Smooth muscle cell (in vitro differentiated cells): ENCODE measurements at regions not wholly inside any gene's neighbourhood (a gene's known extent, or its start where the extent isn't known, plus 50 kb on each side); places are given as distances from the start of the nearest gene placed in this dataset.

Experiments
- DNase-seq: peaks from one replicate; lab custom pipeline; 2025; ENCODE audit not compliant: unreplicated experiment; lab: John Stamatoyannopoulos, UW
- H2AFZ ChIP-seq: fragments of 200-600 bp; sonication (generic); 2 replicates; pipeline ENCODE4 v1.6.0; 2016; ENCODE audit warnings: antibody characterized with exemption, low read depth, mild to moderate bottlenecking
- H3F3A ChIP-seq: fragments of 200-600 bp; sonication (generic); 2 replicates; pipeline ENCODE4 v1.6.0; 2017; ENCODE audit warnings: antibody characterized with exemption, low read depth
- H3K27ac ChIP-seq: fragments of 200-600 bp; sonication (generic); 2 replicates; pipeline ENCODE4 v1.5.1; 2016; ENCODE audit warnings: low read depth, mild to moderate bottlenecking
- H3K27me3 ChIP-seq: fragments of 200-600 bp; sonication (generic); 2 replicates; pipeline ENCODE4 v1.6.1; 2016; ENCODE audit warnings: low read depth, mild to moderate bottlenecking
- H3K36me3 ChIP-seq: fragments of 200-600 bp; sonication (generic); 2 replicates; pipeline ENCODE4 v1.5.1; 2016; ENCODE audit warnings: low read depth
- H3K4me1 ChIP-seq: fragments of 200-600 bp; sonication (generic); 2 replicates; pipeline ENCODE4 v1.5.1; 2016; ENCODE audit warnings: low read depth
- H3K4me2 ChIP-seq: fragments of 200-600 bp; sonication (generic); 2 replicates; pipeline ENCODE4 v1.6.0; 2016; ENCODE audit warnings: mild to moderate bottlenecking
- H3K4me3 ChIP-seq: fragments of 200-600 bp; sonication (generic); 2 replicates; pipeline ENCODE4 v1.5.1; 2016; ENCODE audit warnings: mild to moderate bottlenecking
- H3K79me2 ChIP-seq: fragments of 200-600 bp; sonication (generic); 2 replicates; pipeline ENCODE4 v1.6.0; 2016; ENCODE audit warnings: low read depth, mild to moderate bottlenecking
- H3K9ac ChIP-seq: fragments of 200-600 bp; sonication (generic); 2 replicates; pipeline ENCODE4 v1.6.0; 2016; ENCODE audit warnings: low read depth
- H3K9me3 ChIP-seq: fragments of 200-600 bp; sonication (generic); replicated peaks from 2 replicates; pipeline ENCODE4 v1.5.1; 2016; ENCODE audit warnings: low read depth
- H4K20me1 ChIP-seq: fragments of 200-600 bp; sonication (generic); 2 replicates; pipeline ENCODE4 v1.6.0; 2016; ENCODE audit warnings: low read depth
- WGBS: methylation state at CpG from one replicate; pipeline ENCODE4 v1.1.7; 2016; ENCODE audit warnings: low lambda C conversion rate; 5-methylcytosine and 5-hydroxymethylcytosine counted together
- TF ChIP-seq, protein P1 (sequence below): fragments of 200-600 bp; sonication (generic); IDR thresholded peaks from 2 replicates; pipeline ENCODE4 v1.5.1; 2017; ENCODE audit warnings: borderline replicate concordance, mild to moderate bottlenecking, antibody characterized with exemption; ENCODE audit not compliant: insufficient read depth, poor library complexity, severe bottlenecking

DNA sequence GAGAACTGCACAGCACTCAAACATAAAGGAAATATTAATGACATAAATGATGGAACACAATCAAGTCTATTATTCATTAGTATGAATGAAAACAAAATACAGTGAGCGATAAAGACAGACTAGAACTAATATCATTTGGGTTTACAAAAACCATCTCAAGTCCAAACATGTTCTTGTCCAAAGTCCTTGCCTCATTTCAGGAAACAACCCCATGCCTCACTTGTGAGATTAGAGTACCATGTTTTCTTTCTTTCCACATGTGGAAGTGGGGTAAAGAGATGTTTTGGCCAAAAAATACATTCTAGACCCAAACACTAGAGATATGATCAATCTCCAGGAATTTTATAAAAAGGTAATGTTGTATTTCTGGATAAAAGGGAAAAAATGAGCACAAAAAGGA lies 53.3 kb upstream of the NFE2L2 start:
- H3K4me3 ChIP-seq: no peak overlapping the region
- H2AFZ ChIP-seq: no peak overlapping the region
- no peaks in the 10 kb centered on the region for H3K9me3 ChIP-seq
- H3K27ac ChIP-seq: no peak overlapping the region
- H3K4me1 ChIP-seq: no peaks in the 10 kb centered on the region
- no peak overlapping the region for H3K9ac ChIP-seq
- H3K79me2 ChIP-seq: no peaks in the 10 kb centered on the region
- no peak for DNase-seq
- H3K27me3 ChIP-seq: no peaks in the 10 kb centered on the region
- WGBS: 97% methylated on average over 1 of the region's 1 CpG
- H4K20me1 ChIP-seq: no peaks in the 10 kb centered on the region
- no peaks in the 10 kb centered on the region for H3K36me3 ChIP-seq
- H3F3A ChIP-seq: peaks cover 5% of the 10 kb centered on the region
- TF ChIP-seq, protein P1, sequence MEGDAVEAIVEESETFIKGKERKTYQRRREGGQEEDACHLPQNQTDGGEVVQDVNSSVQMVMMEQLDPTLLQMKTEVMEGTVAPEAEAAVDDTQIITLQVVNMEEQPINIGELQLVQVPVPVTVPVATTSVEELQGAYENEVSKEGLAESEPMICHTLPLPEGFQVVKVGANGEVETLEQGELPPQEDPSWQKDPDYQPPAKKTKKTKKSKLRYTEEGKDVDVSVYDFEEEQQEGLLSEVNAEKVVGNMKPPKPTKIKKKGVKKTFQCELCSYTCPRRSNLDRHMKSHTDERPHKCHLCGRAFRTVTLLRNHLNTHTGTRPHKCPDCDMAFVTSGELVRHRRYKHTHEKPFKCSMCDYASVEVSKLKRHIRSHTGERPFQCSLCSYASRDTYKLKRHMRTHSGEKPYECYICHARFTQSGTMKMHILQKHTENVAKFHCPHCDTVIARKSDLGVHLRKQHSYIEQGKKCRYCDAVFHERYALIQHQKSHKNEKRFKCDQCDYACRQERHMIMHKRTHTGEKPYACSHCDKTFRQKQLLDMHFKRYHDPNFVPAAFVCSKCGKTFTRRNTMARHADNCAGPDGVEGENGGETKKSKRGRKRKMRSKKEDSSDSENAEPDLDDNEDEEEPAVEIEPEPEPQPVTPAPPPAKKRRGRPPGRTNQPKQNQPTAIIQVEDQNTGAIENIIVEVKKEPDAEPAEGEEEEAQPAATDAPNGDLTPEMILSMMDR: no peak
- no peak overlapping the region for H3K4me2 ChIP-seq

DNA sequence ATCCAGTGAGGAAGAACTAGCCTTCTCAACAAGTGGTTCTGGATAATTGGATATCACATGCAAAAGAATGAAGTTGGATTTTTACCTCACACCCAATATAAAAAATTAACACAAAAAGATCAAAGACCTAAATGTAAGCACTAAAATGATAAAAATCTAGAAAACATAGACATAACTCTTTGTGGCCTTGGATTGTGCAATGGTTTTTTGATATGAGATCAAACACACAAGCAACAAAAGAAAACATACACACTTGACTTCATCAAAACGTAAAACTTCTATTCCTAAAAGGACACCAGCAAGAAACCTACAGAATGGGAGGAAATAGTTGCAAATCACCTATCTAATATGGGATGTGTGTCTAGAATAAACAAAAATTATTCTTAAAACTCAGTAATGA lies 54.1 kb upstream of the NFE2L2 start:
- 94% methylated on average over 1 of the region's 1 CpG for WGBS

DNA sequence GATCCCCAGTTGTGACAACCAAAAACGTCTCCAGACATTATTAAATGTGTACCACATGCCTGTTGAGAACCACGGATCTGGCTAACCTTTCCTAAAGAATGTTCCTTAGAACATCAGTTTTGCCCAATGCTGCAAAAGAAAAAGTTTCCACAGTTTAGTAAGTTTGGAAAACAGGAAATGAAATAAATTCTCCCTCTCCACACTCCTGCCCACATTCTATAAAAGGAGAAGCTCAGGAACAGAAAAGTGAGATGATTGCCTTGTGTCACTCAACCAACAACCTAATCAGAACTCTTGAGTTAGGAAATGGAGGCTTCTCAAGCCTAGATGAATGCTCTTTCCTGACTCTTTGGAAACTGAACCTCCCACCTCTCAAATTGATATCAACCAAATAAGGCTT lies 56.1 kb upstream of the NFE2L2 start:
- Histone ChIP-seq H3K27ac (no peak overlapping the region), H3K9me3 (no peaks in the 10 kb centered on the region), H3K9ac (no peak overlapping the region), H2AFZ (no peak overlapping the region), H3K36me3 (no peaks in the 10 kb centered on the region), H3K4me1 (no peaks in the 10 kb centered on the region), H3K27me3 (no peaks in the 10 kb centered on the region), H4K20me1 (no peaks in the 10 kb centered on the region), H3F3A (no peaks in the 10 kb centered on the region), H3K4me2 (no peak overlapping the region), H3K4me3 (no peak overlapping the region), H3K79me2 (no peaks in the 10 kb centered on the region)
- DNase-seq: no peak
- TF ChIP-seq, protein P1: no peak
- 86% methylated on average over 2 of the region's 2 CpGs for WGBS

More for the DNA sequence above, 54.1 kb upstream of the NFE2L2 start:
- DNase-seq: no peak
- Histone ChIP-seq H3K36me3 (no peaks in the 10 kb centered on the region), H3K4me1 (no peaks in the 10 kb centered on the region), H3K79me2 (no peaks in the 10 kb centered on the region), H2AFZ (no peak overlapping the region), H3K27ac (no peak overlapping the region), H3K4me2 (no peak overlapping the region), H3K27me3 (no peaks in the 10 kb centered on the region), H3K9me3 (no peaks in the 10 kb centered on the region), H4K20me1 (no peaks in the 10 kb centered on the region), H3K4me3 (no peak overlapping the region), H3K9ac (no peak overlapping the region), H3F3A (peaks cover 5% of the 10 kb centered on the region)
- TF ChIP-seq, protein P1: no peak

DNA sequence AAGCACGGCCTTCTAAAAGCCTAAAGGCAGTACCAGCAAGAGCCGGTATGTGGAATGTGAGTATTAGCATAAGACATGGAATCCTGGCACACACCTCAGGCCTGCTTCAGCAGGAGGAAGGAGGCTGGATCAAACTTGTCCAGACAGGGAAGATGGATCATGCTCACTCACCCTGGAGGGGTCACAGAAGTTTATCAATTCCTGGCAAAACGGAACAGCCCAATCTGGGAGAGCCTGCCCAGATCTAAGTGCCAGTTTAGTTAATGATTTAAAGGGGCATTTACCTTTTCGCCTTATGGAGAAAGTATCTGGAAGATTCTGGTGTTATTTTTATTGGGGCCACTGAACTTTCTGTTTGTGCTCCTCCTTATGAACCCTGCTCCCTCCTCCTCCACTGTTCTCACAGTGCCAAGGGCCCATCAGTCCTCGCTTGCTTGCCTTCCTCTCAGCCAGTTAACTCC lies 58.3 kb upstream of the NFE2L2 start:
- H3K27me3 ChIP-seq: no peaks in the 10 kb centered on the region
- 80% methylated on average over 5 of the region's 5 CpGs for WGBS
- H3K4me2 ChIP-seq: no peak overlapping the region
- no peaks in the 10 kb centered on the region for H3K4me1 ChIP-seq
- no peak for DNase-seq
- no peaks in the 10 kb centered on the region for H3K79me2 ChIP-seq
- no peak overlapping the region for H3K4me3 ChIP-seq
- H3F3A ChIP-seq: no peaks in the 10 kb centered on the region
- no peak overlapping the region for H2AFZ ChIP-seq
- H3K36me3 ChIP-seq: no peaks in the 10 kb centered on the region
- H3K9me3 ChIP-seq: no peaks in the 10 kb centered on the region
- H3K27ac ChIP-seq: no peak overlapping the region
- H3K9ac ChIP-seq: no peak overlapping the region
- H4K20me1 ChIP-seq: no peaks in the 10 kb centered on the region
- TF ChIP-seq, protein P1: no peak
